Transverse colon (tissue), 4 donors: ENCODE measurements at regions not wholly inside any gene's neighbourhood (a gene's known extent, or its start where the extent isn't known, plus 50 kb on each side); places are given as distances from the start of the nearest gene placed in this dataset.
A peak's percentile ranks its signal among the peaks of the same experiment; 100 is the strongest.

Experiments used
- DNase-seq: peaks from one replicate; pipeline ENCODE4 v3.0.0-alpha.2; 2019
- H3K27ac ChIP-seq, 4 donors: fragments of 200-600 bp; sonication (generic); 2 replicates each; pipeline ENCODE4 v1.5.1; 2016 to 2018; ENCODE audit warnings: inconsistent platforms in 4 of 4
- H3K27me3 ChIP-seq: fragments of 200-600 bp; sonication (generic); 2 replicates; pipeline ENCODE4 v1.5.1; 2017; ENCODE audit warnings: inconsistent platforms
- H3K36me3 ChIP-seq, 4 donors: fragments of 200-600 bp; sonication (generic); 2 replicates each; pipeline ENCODE4 v1.5.1; 2017 to 2019; ENCODE audit warnings: inconsistent platforms in 4 of 4
- H3K4me1 ChIP-seq, 4 donors: fragments of 200-600 bp; sonication (generic); 2 replicates each; pipeline ENCODE4 v1.5.1; 2017 to 2020; ENCODE audit warnings: inconsistent platforms in 4 of 4
- H3K4me3 ChIP-seq, 4 donors: fragments of 200-600 bp; sonication (generic); 1 replicate in 1 of 4; 2 replicates in 3 of 4; pipeline versions ENCODE4 v1.5.1 to v1.6.1; 2017 to 2019; ENCODE audit warnings: inconsistent platforms in 4 of 4
- H3K9me3 ChIP-seq, 2 donors: fragments of 200-600 bp; sonication (generic); 2 replicates each; pipeline ENCODE4 v1.5.1; 2017 to 2019; ENCODE audit warnings: inconsistent platforms in 2 of 2
- CTCF ChIP-seq, 5 experiments: fragments of 200-600 bp in 3 of 5; fragments of 450-650 bp in 2 of 5; sonication (generic) in 3 of 5; IDR thresholded peaks; 1 replicate in 2 of 5; 2 replicates in 3 of 5; pipeline ENCODE4 v1.5.1; 2016 to 2017; ENCODE audit warnings: antibody characterized with exemption in 5 of 5, inconsistent platforms in 3 of 5, mild to moderate bottlenecking in 2 of 5, moderate library complexity in 1 of 5
- EP300 ChIP-seq: sonication (generic); formaldehyde crosslinking; IDR thresholded peaks from one replicate; pipeline ENCODE4 v1.6.1; 2017; ENCODE audit warnings: antibody characterized with exemption, low read depth
- POLR2A ChIP-seq: fragments of 450-650 bp; IDR thresholded peaks from one replicate; pipeline ENCODE4 v1.6.1; 2016; ENCODE audit warnings: antibody characterized with exemption, mild to moderate bottlenecking, moderate library complexity
- POLR2AphosphoS5 ChIP-seq, 3 donors: sonication (generic); formaldehyde crosslinking; IDR thresholded peaks; one replicate each; pipeline ENCODE4 v1.6.1; 2016; ENCODE audit warnings: antibody characterized with exemption in 3 of 3
- WGBS, 2 donors: methylation state at CpG; one replicate each; pipeline ENCODE4 v1.1.5; 2018; ENCODE audit warnings: low coverage in 1 of 2; 5-methylcytosine and 5-hydroxymethylcytosine counted together
- in situ Hi-C, 4 donors: fragments of 200-750 bp; cut with MboI; loops; one replicate each; pipeline versions ENCODE4 v1.15.0 to v1.15.1; 2017; ENCODE audit warnings: low sequenced_read_pairs in 3 of 4, low pct_ligation_motif_present in 1 of 4, low pct_unique_long_range_greater_than_20kb in 1 of 4
- intact Hi-C: fragments of 100-400 bp; cut with DNase I; formaldehyde crosslinking; loops from one replicate; pipeline ENCODE4 v1.15.1; 2023; ENCODE audit warnings: low total_unique reads

GRCh38 chr12:93137656-93138612 lies 208.8 kb upstream of the EEA1 start:
- no peaks in the 10 kb centered on the region for H3K36me3 ChIP-seq
- WGBS, 2 donors: 50 to 85% methylated on average over 2 to 6 of the region's 6 CpGs
- peaks cover 7 to 15% (median 11%) of the 10 kb centered on the region in 4 donors for H3K4me1 ChIP-seq
- no peaks in the 10 kb centered on the region for H3K9me3 ChIP-seq
- peak overlapping the region in 1 of 4 donors; percentile 10 for H3K27ac ChIP-seq
- in situ Hi-C loops: no loop called here
- H3K4me3 ChIP-seq: no peak overlapping the region
- no peak for DNase-seq
- intact Hi-C loops: no loop called here
- TF ChIP-seq EP300 (no peak), CTCF (IDR thresholded peaks at IDR 0.05) (no peak), POLR2A (no peak), POLR2AphosphoS5 (IDR thresholded peaks at IDR 0.05) (no peak)
- no peaks in the 10 kb centered on the region for H3K27me3 ChIP-seq

- Histone ChIP-seq H3K36me3 (no peaks in the 10 kb centered on the region), H3K27ac (no peak overlapping the region), H3K27me3 (no peaks in the 10 kb centered on the region), H3K4me3 (no peak overlapping the region), H3K9me3 (no peaks in the 10 kb centered on the region), H3K4me1 (peaks cover 7 to 15% (median 11%) of the 10 kb centered on the region in 4 donors)
- intact Hi-C loops (no loop called here), in situ Hi-C loops (no loop called here)
- 55% methylated on average over 1 of the region's 1 CpG; no CpG with 5 or more reads in 1 of the 2 donors for WGBS, 2 donors
- TF ChIP-seq POLR2AphosphoS5 (IDR thresholded peaks at IDR 0.05) (no peak), POLR2A (no peak), EP300 (no peak), CTCF (IDR thresholded peaks at IDR 0.05) (no peak)
- DNase-seq: no peak
Observed at GRCh38 chr12:93139028-93139665, 210.1 kb upstream of the EEA1 start.

DNA sequence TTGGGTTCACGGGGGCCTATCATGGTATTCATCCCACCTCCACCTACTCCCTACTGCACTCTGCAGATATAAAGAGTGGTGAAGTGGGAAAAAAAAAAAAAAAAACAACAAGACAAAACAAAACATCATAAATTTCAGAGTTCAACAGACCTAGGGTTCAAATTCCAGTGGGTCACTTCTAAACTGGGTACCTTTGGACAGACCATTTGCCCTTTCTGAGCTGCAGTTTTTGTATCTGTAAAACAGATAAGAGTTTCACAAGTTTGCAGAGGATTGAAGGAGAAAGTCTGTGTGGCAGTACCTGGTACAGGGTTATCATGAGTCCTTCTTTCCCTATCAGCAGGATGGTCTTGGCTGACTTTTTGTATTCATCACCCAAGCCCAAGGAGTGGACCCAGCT lies 211.2 kb upstream of the EEA1 start:
- no peak overlapping the region for H3K4me3 ChIP-seq
- H3K27ac ChIP-seq: no peak overlapping the region
- H3K27me3 ChIP-seq: no peaks in the 10 kb centered on the region
- in situ Hi-C loops (no loop called here), intact Hi-C loops (no loop called here)
- DNase-seq: no peak
- no peaks in the 10 kb centered on the region for H3K36me3 ChIP-seq
- H3K9me3 ChIP-seq: no peaks in the 10 kb centered on the region
- WGBS, 2 donors: 96% methylated on average over 1 of the region's 1 CpG; no CpG with 5 or more reads in 1 of the 2 donors
- no peak for TF ChIP-seq EP300
- TF ChIP-seq POLR2AphosphoS5 (IDR thresholded peaks at IDR 0.05): no peak
- TF ChIP-seq POLR2A: no peak
- no peak for TF ChIP-seq CTCF (IDR thresholded peaks at IDR 0.05)
- peaks cover 7 to 13% (median 9%) of the 10 kb centered on the region in 4 donors for H3K4me1 ChIP-seq

DNA sequence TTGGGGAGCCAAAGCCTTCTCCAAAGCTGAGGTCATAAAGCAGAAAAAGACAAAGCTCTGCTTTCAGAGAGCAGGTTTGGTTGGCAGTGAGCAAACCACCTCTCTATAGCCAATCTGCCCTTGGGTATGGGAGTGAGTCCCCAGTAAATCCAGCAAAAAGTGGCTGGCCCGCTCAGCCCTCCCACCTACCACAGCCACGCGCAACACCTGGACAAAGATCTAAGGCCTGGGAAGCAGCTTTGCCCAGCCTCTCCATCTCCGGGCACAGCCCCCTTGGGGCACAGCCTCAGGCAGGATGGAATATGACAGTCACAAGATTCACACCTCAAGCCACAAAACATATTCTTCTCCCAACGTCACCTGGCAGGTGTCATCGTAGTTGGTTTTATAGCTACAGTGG lies 211.7 kb upstream of the EEA1 start:
- Histone ChIP-seq H3K4me1 (peaks cover 2 to 11% (median 5%) of the 10 kb centered on the region in 4 donors), H3K36me3 (no peaks in the 10 kb centered on the region), H3K9me3 (no peaks in the 10 kb centered on the region), H3K27ac (no peak overlapping the region), H3K27me3 (no peaks in the 10 kb centered on the region), H3K4me3 (no peak overlapping the region)
- 94 to 100% methylated on average over 2 to 6 of the region's 6 CpGs for WGBS, 2 donors
- TF ChIP-seq POLR2AphosphoS5 (IDR thresholded peaks at IDR 0.05): no peak
- no peak for TF ChIP-seq EP300
- TF ChIP-seq POLR2A: no peak
- no peak for TF ChIP-seq CTCF (IDR thresholded peaks at IDR 0.05)
- in situ Hi-C loops (no loop called here), intact Hi-C loops (no loop called here)
- DNase-seq: no peak
